Stomach (tissue), 4 donors: ENCODE measurements at regions not wholly inside any gene's neighbourhood (a gene's known extent, or its start where the extent isn't known, plus 50 kb on each side); places are given as distances from the start of the nearest gene placed in this dataset.

Experiments
- EP300 ChIP-seq: sonication (generic); formaldehyde crosslinking; IDR thresholded peaks from one replicate; pipeline ENCODE4 v1.6.1; 2017; ENCODE audit warnings: antibody characterized with exemption
- POLR2A ChIP-seq, 4 donors: fragments of 450-650 bp; IDR thresholded peaks; one replicate each; pipeline ENCODE4 v1.6.1; 2016; ENCODE audit warnings: antibody characterized with exemption in 4 of 4, control low read depth in 2 of 4, mild to moderate bottlenecking in 1 of 4, moderate library complexity in 1 of 4
- TF ChIP-seq, protein P1 (sequence below), 7 experiments: fragments of 450-650 bp in 4 of 7; fragments of 200-600 bp in 3 of 7; sonication (generic) in 3 of 7; IDR thresholded peaks; one replicate each; pipeline ENCODE4 v1.5.1; 2016 to 2019; ENCODE audit warnings: antibody characterized with exemption in 7 of 7, control low read depth in 2 of 7, mild to moderate bottlenecking in 1 of 7

DNA sequence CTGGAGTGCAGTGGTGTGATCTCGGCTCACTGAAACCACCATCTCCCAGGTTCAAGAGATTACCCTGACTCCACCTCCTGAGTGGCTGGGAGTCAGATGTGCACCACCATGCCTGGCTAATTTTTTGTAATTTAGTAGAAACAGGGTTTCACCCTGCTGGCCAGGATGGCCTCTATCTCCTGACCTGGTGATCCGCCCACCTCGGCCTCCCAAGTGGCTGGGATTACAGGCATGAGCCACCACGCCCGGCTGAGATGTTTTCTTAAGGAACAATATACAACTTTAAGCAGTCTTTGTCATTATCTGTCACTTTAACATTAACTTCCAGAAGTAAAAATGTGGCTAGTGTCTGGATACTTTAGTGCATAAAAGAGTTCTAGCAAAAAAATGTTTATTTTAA lies 272.6 kb upstream of the FAT3 start:
- no peak for TF ChIP-seq POLR2A (IDR thresholded peaks at IDR 0.05)
- TF ChIP-seq, protein P1, sequence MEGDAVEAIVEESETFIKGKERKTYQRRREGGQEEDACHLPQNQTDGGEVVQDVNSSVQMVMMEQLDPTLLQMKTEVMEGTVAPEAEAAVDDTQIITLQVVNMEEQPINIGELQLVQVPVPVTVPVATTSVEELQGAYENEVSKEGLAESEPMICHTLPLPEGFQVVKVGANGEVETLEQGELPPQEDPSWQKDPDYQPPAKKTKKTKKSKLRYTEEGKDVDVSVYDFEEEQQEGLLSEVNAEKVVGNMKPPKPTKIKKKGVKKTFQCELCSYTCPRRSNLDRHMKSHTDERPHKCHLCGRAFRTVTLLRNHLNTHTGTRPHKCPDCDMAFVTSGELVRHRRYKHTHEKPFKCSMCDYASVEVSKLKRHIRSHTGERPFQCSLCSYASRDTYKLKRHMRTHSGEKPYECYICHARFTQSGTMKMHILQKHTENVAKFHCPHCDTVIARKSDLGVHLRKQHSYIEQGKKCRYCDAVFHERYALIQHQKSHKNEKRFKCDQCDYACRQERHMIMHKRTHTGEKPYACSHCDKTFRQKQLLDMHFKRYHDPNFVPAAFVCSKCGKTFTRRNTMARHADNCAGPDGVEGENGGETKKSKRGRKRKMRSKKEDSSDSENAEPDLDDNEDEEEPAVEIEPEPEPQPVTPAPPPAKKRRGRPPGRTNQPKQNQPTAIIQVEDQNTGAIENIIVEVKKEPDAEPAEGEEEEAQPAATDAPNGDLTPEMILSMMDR (IDR thresholded peaks at IDR 0.05): no peak
- no peak for TF ChIP-seq EP300
